Neural cell (in vitro differentiated cells): ENCODE measurements at regions not wholly inside any gene's neighbourhood (a gene's known extent, or its start where the extent isn't known, plus 50 kb on each side); places are given as distances from the start of the nearest gene placed in this dataset.

Experiments used
- EZH2 ChIP-seq: fragments of 200-600, 300-800 bp; shearing (Covaris generic), sonication (generic); IDR thresholded peaks from 2 replicates; pipeline ENCODE4 v1.6.1; 2014; ENCODE audit warnings: antibody characterized with exemption, low read length, borderline replicate concordance, mild to moderate bottlenecking; ENCODE audit not compliant: insufficient read depth, poor library complexity, severe bottlenecking
- TF ChIP-seq, protein P1 (sequence below): fragments of 450-650 bp; IDR thresholded peaks from 2 replicates; pipeline ENCODE4 v1.5.1; 2014; ENCODE audit warnings: antibody characterized with exemption, mild to moderate bottlenecking, moderate library complexity; ENCODE audit not compliant: poor library complexity, severe bottlenecking

GRCh38 chr6:19905584-19905983 lies 68.4 kb downstream of the ID4 start:
- TF ChIP-seq, protein P1, sequence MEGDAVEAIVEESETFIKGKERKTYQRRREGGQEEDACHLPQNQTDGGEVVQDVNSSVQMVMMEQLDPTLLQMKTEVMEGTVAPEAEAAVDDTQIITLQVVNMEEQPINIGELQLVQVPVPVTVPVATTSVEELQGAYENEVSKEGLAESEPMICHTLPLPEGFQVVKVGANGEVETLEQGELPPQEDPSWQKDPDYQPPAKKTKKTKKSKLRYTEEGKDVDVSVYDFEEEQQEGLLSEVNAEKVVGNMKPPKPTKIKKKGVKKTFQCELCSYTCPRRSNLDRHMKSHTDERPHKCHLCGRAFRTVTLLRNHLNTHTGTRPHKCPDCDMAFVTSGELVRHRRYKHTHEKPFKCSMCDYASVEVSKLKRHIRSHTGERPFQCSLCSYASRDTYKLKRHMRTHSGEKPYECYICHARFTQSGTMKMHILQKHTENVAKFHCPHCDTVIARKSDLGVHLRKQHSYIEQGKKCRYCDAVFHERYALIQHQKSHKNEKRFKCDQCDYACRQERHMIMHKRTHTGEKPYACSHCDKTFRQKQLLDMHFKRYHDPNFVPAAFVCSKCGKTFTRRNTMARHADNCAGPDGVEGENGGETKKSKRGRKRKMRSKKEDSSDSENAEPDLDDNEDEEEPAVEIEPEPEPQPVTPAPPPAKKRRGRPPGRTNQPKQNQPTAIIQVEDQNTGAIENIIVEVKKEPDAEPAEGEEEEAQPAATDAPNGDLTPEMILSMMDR: no peak
- no peak for TF ChIP-seq EZH2
